ENCODE measurements at regions not wholly inside any gene's neighbourhood (a gene's known extent, or its start where the extent isn't known, plus 50 kb on each side); places are given as distances from the start of the nearest gene placed in this dataset.

- no peak for TF ChIP-seq EZH2phosphoT487 (IDR thresholded peaks at IDR 0.05; ENCODE audit: borderline replicate concordance)
- TF ChIP-seq CTCF (conservative IDR thresholded peaks at IDR 0.05; ENCODE audit: low read length), result no peak
- no peaks in the 10 kb centered on the region for H3K9me3 ChIP-seq (ENCODE audit: insufficient read depth, low read depth, low read length)
- H3K4me2 ChIP-seq (ENCODE audit: low read depth, low read length, poor library complexity, severe bottlenecking), result no peak overlapping the region
- H3K36me3 ChIP-seq (ENCODE audit: insufficient read depth, low read length), result no peaks in the 10 kb centered on the region
- H3K4me3 ChIP-seq (ENCODE audit: low read length, poor library complexity, severe bottlenecking), result no peak overlapping the region
- no peaks in the 10 kb centered on the region for H3F3A ChIP-seq (ENCODE audit: low read depth)
- no peak overlapping the region for H3K9ac ChIP-seq (ENCODE audit: low read depth, low read length, poor library complexity, severe bottlenecking)
- no peaks in the 10 kb centered on the region for H3K4me1 ChIP-seq (ENCODE audit: insufficient read depth, low read length, poor library complexity, severe bottlenecking)
- H3K27me3 ChIP-seq (ENCODE audit: insufficient read depth, low read length, poor library complexity, severe bottlenecking), result no peaks in the 10 kb centered on the region
- no peak overlapping the region for H2AFZ ChIP-seq (ENCODE audit: low read length)
- H3K79me2 ChIP-seq (ENCODE audit: insufficient read depth, low read length), result no peaks in the 10 kb centered on the region
- H4K20me1 ChIP-seq (ENCODE audit: insufficient read depth, low read length, poor library complexity, severe bottlenecking), result no peaks in the 10 kb centered on the region
- H3K9me2 ChIP-seq (replicated peaks; ENCODE audit: low read depth, low read length), result no peaks in the 10 kb centered on the region
Observed at GRCh38 chr2:156177654-156178053, 154.9 kb downstream of the NR4A2 start.

- Histone ChIP-seq H3K27me3 (ENCODE audit: insufficient read depth, low read length, poor library complexity, severe bottlenecking) (no peaks in the 10 kb centered on the region), H2AFZ (ENCODE audit: low read length) (no peak overlapping the region), H3K79me2 (ENCODE audit: insufficient read depth, low read length) (no peaks in the 10 kb centered on the region), H3K4me2 (ENCODE audit: low read depth, low read length, poor library complexity, severe bottlenecking) (no peak overlapping the region), H3K4me1 (ENCODE audit: insufficient read depth, low read length, poor library complexity, severe bottlenecking) (no peaks in the 10 kb centered on the region), H4K20me1 (ENCODE audit: insufficient read depth, low read length, poor library complexity, severe bottlenecking) (no peaks in the 10 kb centered on the region), H3K9ac (ENCODE audit: low read depth, low read length, poor library complexity, severe bottlenecking) (no peak overlapping the region), H3K4me3 (ENCODE audit: low read length, poor library complexity, severe bottlenecking) (no peak overlapping the region), H3F3A (ENCODE audit: low read depth) (no peaks in the 10 kb centered on the region), H3K36me3 (ENCODE audit: insufficient read depth, low read length) (no peaks in the 10 kb centered on the region), H3K9me3 (ENCODE audit: insufficient read depth, low read depth, low read length) (no peaks in the 10 kb centered on the region), H3K9me2 (replicated peaks; ENCODE audit: low read depth, low read length) (no peaks in the 10 kb centered on the region)
- TF ChIP-seq EZH2phosphoT487 (IDR thresholded peaks at IDR 0.05; ENCODE audit: borderline replicate concordance) (no peak), CTCF (conservative IDR thresholded peaks at IDR 0.05; ENCODE audit: low read length) (no peak)
Observed at GRCh38 chr2:156175946-156176345, 156.6 kb downstream of the NR4A2 start.

- Histone ChIP-seq H4K20me1 (ENCODE audit: insufficient read depth, low read length, poor library complexity, severe bottlenecking) (no peaks in the 10 kb centered on the region), H3K79me2 (ENCODE audit: insufficient read depth, low read length) (no peaks in the 10 kb centered on the region)
Observed at GRCh38 chr2:156170929-156171328, 161.6 kb downstream of the NR4A2 start.

More at GRCh38 chr2:156170929-156171328, 161.6 kb downstream of the NR4A2 start:
- no peaks in the 10 kb centered on the region for H3K9me3 ChIP-seq (ENCODE audit: insufficient read depth, low read depth, low read length)
- H3K4me1 ChIP-seq (ENCODE audit: insufficient read depth, low read length, poor library complexity, severe bottlenecking), result no peaks in the 10 kb centered on the region
- H3K27me3 ChIP-seq (ENCODE audit: insufficient read depth, low read length, poor library complexity, severe bottlenecking), result no peaks in the 10 kb centered on the region
- 0 out of 2 replicates have a peak, but pooled peaks cover 5% of the 10 kb centered on the region for H3K9me2 ChIP-seq (replicated peaks; ENCODE audit: low read depth, low read length)
- H3K9ac ChIP-seq (ENCODE audit: low read depth, low read length, poor library complexity, severe bottlenecking), result no peak overlapping the region
- H3F3A ChIP-seq (ENCODE audit: low read depth), result no peaks in the 10 kb centered on the region
- H2AFZ ChIP-seq (ENCODE audit: low read length), result no peak overlapping the region
- H3K36me3 ChIP-seq (ENCODE audit: insufficient read depth, low read length), result no peaks in the 10 kb centered on the region
- no peak overlapping the region for H3K4me3 ChIP-seq (ENCODE audit: low read length, poor library complexity, severe bottlenecking)
- H3K4me2 ChIP-seq (ENCODE audit: low read depth, low read length, poor library complexity, severe bottlenecking), result no peak overlapping the region
- no peak for TF ChIP-seq EZH2phosphoT487 (IDR thresholded peaks at IDR 0.05; ENCODE audit: borderline replicate concordance)
- no peak for TF ChIP-seq CTCF (conservative IDR thresholded peaks at IDR 0.05; ENCODE audit: low read length)
